ENCODE measurements at regions not wholly inside any gene's neighbourhood (a gene's known extent, or its start where the extent isn't known, plus 50 kb on each side); places are given as distances from the start of the nearest gene placed in this dataset.

GRCh38 chr3:153370680-153371079 is 208.7 kb downstream of the RAP2B start:
- TF ChIP-seq CTCF (IDR thresholded peaks at IDR 0.05), result no peak
- TF ChIP-seq POLR2A (IDR thresholded peaks at IDR 0.05), result no peak

All from body of pancreas (tissue), 4 donors.